NCI-H128 (cell line): ENCODE measurements at regions not wholly inside any gene's neighbourhood (a gene's known extent, or its start where the extent isn't known, plus 50 kb on each side); places are given as distances from the start of the nearest gene placed in this dataset.

ENCODE experiments used
- DNase-seq: peaks from one replicate; lab custom pipeline; 2025; ENCODE audit not compliant: unreplicated experiment; lab: John Stamatoyannopoulos, UW

- DNase-seq: no peak
Measured at GRCh38 chr1:219477861-219478260, 135.0 kb downstream of the ZC3H11B start.

DNA sequence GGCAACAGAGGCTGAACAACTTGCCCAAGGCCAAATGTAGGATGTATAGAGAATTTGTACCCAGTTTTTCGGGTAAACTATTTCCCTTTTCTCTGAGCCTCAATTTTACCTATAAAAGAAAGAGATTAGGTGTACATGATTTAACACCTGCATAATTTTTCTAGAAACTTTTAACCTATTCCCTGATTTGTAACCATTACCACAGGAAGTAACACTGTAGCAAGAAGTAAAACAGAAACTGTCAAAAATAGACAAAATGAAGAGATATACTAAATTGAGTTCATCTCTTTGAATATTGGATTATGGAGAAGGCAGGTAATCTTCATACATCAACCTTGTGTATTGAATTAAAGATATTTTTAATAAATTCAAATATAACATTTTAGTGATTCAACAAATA is 136.2 kb downstream of the ZC3H11B start:
- DNase-seq: no peak

DNA sequence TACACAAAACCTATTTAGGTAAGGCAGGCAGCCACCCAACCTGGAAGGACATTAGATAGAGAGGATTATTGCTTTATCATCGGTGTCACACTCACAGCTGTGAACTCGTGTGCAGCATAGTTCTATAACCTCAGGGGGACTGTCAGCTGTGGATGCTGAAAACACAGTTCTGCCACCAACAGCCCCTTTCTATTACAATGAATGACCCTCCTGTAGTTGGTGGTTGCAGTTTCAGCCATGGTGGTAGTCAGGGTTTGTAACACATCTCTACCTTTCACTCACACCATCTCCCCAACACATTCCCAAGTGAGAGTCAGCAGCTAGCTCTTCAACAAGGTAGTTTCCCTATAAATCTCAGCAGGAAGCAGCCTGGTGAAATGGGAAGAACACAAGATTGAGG is 136.8 kb downstream of the ZC3H11B start:
- DNase-seq: no peak

DNA sequence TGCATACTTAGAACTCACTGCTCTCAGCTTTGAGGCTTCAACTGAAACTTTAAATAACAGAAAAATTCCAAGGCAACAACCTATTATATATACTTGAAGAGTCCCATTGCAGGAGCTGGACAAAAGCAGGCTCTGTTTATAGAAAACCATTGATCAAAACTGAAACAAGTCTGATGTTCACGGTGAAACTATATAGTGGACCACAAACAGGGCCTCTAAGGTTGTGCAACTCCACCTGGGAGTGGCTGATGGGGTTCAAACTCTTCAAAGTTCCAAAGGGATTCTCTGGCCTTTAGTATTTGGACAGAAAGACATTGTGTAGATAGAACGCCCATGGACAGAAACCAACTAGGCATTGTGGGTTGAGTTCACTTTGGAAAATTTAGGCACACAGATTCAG is 140.3 kb downstream of the ZC3H11B start:
- DNase-seq: no peak

DNA sequence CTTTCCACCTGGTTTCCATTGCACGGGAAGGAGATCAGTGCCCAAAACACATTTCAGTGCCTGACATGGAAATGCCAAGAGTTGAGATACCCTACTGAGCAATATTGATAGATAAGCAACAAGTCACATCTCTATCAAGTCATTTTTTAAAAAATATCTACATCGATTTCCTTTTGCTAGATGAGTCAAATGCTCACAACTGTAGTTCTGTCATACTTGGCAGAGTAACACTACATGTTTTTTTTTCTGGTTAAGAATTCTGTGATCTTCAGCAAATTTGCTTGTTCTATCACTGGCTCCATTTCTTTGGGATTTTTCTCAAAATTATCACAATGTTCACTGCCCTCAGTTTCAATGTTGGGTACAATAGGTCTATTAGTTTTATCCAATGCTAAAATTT is 145.4 kb downstream of the ZC3H11B start:
- no peak for DNase-seq

GRCh38 chr1:219466766-219467165 is 146.1 kb downstream of the ZC3H11B start:
- DNase-seq: no peak

DNA sequence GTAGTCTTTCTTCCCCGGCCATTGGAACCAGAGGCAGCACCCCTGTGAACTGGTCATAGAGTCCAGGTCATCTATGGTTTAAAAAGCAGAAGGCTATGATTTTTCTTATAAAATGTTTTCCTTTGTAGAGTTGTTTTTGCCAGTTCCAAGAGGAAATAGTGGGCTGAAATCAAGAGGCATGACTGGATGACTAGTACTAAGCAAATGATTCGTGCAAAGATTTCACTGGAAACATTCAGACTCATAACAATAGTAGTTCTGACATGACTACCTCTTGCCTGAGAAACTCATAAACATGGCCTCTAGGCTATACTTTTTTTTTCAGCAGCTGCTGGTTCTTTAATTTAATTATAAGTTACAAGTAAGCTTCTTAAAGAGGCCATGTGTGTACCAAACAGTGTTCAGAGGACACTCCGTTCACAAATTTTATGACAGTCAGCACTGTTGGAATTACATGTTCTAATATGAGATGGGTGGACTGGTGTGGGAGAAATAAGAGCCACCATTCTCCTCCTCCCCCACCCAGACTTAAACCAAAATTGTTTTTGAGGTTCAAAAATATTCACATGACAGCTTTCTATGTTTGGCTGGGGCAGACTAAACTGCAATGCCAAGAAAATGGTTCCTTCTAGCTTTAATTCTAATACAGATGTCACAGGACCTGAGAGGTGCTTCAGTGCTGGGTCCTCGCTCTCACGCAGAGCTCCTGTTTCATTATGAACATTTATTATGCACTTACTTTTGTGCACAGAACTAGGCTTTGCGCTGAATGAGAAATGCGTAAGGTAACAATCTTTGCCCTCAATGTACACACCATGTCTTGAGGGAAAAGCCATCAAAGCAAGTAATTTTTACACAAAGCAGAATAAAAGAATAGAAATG is 147.5 kb downstream of the ZC3H11B start:
- DNase-seq: no peak

- no peak for DNase-seq
Measured at GRCh38 chr1:219463636-219464035, 149.3 kb downstream of the ZC3H11B start.

DNA sequence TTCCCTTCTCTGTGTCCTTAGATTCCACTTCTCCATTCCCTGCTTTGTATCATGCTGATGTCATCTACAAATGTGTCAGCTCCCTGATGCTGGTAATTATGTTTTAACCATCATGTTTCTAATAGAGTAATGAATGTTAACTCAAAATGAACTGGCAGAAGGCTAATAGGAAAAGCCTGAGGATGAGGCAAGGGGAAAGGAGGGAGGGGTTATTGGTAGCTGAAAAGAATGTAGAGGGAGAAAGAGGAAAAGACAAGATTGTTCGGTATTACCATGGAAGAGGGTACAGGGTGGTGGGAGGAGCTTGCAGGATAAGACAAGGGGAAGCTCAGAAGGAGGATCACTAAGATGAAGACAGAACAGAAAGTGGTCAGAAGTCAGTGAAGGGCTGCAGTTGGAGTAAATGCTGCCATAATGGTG is 150.9 kb downstream of the ZC3H11B start:
- DNase-seq: no peak

- DNase-seq: no peak
Measured at GRCh38 chr1:219460896-219461815, 151.7 kb downstream of the ZC3H11B start.

- no peak for DNase-seq
Measured at GRCh38 chr1:219460081-219460895, 152.6 kb downstream of the ZC3H11B start.

GRCh38 chr1:219459351-219460080 is 153.4 kb downstream of the ZC3H11B start:
- no peak for DNase-seq

DNA sequence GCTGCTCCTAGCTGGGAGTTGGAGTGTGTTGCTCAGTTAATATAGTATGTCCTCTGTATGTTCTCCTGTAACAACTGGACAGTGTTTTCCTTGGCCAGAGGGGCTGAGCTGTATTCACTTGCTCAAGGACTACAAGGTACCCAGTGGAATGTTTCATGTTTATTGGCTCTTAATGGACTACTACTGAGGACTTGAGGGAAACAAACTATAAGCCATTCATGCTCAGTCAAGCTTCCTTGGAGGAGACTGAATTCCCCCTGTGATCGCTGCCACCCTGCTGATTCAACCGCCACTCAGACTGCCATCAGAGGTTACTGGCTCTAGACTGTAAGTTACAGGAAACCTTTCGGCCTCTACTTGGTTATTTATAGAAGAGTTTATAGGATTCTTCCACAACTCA is 166.6 kb downstream of the ZC3H11B start:
- no peak for DNase-seq

DNA sequence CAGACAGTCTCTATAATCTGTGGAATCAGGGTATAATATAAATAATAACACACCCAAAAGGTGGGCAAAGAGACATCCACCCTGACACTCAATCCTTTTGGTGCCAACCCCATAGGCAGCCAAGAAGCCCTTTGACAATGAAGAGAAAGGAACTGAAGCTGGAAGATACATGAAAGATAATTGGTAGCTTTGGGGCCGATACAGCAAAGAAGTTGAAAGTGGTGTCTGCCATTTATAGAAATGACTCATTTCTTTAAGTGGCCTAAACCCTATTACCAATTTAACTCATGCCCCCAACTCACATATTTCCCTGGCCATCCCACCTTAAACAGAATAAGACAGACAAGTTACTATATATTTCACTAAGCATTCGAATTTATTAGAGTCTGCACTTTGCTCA is 167.0 kb downstream of the ZC3H11B start:
- no peak for DNase-seq

- DNase-seq: no peak
Measured at GRCh38 chr1:219444474-219444873, 168.4 kb downstream of the ZC3H11B start.

DNA sequence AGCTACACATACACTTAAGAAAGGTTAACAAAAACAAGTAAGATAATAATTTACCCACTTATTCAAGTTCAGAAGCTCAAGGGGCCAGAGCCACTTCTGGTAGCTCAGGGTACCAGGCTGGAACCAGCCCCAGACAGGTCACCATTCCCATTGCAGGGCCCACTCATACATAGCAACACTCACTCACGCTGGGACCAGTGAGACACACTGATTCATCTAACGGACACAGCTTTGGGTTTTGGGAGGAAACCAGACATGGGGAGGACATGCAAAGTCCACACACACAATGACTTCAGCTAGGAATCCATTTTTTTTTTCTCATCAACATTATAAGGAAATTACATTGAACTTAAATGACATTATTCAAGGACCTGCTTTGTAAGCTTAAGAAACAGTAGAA is 169.1 kb downstream of the ZC3H11B start:
- no peak for DNase-seq

DNA sequence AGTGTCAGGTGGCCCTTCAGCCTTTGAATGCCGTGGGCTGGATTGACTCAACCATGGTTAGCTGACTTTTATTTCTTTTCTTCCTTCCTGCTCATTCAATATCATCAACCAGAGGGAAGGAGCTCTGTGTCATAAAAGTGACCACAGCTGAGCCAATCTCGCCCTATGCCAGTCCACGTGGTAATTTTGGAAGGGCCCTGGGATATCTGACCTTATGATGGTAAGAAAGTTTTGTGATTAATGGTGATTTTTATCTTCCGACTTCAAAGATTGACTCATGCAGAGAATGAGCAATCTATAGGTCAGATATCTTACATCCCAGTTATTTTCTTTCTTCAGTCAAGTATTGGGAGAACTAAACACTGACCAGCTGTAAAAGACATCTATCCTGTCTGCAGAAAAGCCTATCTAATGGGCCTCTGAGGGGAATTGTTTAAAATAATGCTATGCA is 170.3 kb downstream of the ZC3H11B start:
- DNase-seq: no peak

DNA sequence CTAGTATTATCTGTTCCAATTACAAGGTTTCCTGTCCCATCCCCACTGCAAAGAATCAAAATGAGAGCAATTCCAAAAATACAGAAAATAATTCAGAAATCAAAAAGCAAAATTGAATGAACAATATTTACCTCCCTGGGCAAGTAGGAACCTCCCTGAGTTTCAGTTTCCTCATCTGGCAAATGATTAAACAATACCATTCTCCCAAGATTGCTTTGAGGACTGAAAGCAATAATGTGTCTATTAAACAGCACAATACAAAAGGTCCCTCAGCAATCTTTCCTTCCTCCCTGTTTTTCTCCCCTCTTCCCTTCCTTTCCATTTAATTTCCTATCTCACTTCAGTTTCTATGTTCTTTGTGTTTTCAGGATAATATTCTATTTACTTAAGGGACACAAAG is 171.0 kb downstream of the ZC3H11B start:
- DNase-seq: no peak

GRCh38 chr1:219439376-219439775 is 173.5 kb downstream of the ZC3H11B start:
- no peak for DNase-seq

DNA sequence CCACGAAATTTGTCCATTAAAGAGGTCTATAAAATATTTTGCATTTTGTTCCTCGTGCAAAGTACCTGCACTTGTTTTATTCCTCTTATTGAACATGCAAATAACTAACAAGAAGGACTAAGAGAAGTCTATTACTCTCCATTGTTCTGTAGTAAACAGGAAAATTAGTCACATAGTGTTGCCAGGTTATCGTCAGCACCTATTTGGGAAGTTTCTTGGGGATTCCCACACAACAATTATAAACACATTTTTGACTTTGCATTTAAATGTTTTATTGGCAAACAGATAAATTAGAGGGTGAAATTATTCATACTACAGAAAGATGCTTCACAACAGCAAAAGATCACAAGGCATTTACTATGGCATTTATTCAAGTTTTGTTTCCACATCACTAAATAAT is 174.5 kb downstream of the ZC3H11B start:
- no peak for DNase-seq
